ENCODE measurements at regions not wholly inside any gene's neighbourhood (a gene's known extent, or its start where the extent isn't known, plus 50 kb on each side); places are given as distances from the start of the nearest gene placed in this dataset.

- no peak overlapping the region for H3K4me2 ChIP-seq (ENCODE audit: low read length)
- ChIA-PET CTCF (no interaction called here), POLR2A (ENCODE audit: unreplicated experiment) (no interaction called here)
- H3K4me1 ChIP-seq (ENCODE audit: insufficient read depth, low read length), result peaks cover 7% of the 10 kb centered on the region
- no peaks in the 10 kb centered on the region for H3K36me3 ChIP-seq (ENCODE audit: low read depth, low read length)
- no peaks in the 10 kb centered on the region for H3K27me3 ChIP-seq (ENCODE audit: low read length)
- intact Hi-C loops (cut with micrococcal nuclease), result no loop called here
- ATAC-seq (no peak), DNase-seq (no peak)
- no peak overlapping the region for H3K27ac ChIP-seq (ENCODE audit: low read length)
- no peaks in the 10 kb centered on the region for H3K9me2 ChIP-seq (replicated peaks; ENCODE audit: low read length)
- H3K9ac ChIP-seq (ENCODE audit: low read length), result no peak overlapping the region
- no TSS peak for BruUV-seq (replicated peaks)
- no peak overlapping the region for H3K4me3 ChIP-seq (ENCODE audit: low read length)
- no peak for TF ChIP-seq CTCF (conservative IDR thresholded peaks at IDR 0.05; ENCODE audit: low read depth, low read length)
- no peak for TF ChIP-seq EZH2phosphoT487 (IDR thresholded peaks at IDR 0.05; ENCODE audit: borderline replicate concordance, low read length)
- no peak for TF ChIP-seq EZH2 (IDR thresholded peaks at IDR 0.05; ENCODE audit: low read length, unreplicated experiment)
- H2AFZ ChIP-seq (ENCODE audit: low read length), result no peak overlapping the region
- peaks cover 3% of the 10 kb centered on the region for H3F3A ChIP-seq (ENCODE audit: low read length, unreplicated experiment)
- no peaks in the 10 kb centered on the region for H4K20me1 ChIP-seq (ENCODE audit: low read length)
- no peaks in the 10 kb centered on the region for H3K79me2 ChIP-seq (ENCODE audit: low read length)
- no peaks in the 10 kb centered on the region for H3K9me3 ChIP-seq (ENCODE audit: low read length)
These were observed 361.2 kb downstream of the PRDM2 start for GRCh38 chr1:14061204-14061603.

- peaks cover 1% of the 10 kb centered on the region for H3K4me1 ChIP-seq (ENCODE audit: insufficient read depth, low read length)
- TF ChIP-seq EZH2 (IDR thresholded peaks at IDR 0.05; ENCODE audit: low read length, unreplicated experiment), result no peak
- TF ChIP-seq EZH2phosphoT487 (IDR thresholded peaks at IDR 0.05; ENCODE audit: borderline replicate concordance, low read length), result no peak
- TF ChIP-seq CTCF (conservative IDR thresholded peaks at IDR 0.05; ENCODE audit: low read depth, low read length), result no peak
- no peak overlapping the region for H3K9ac ChIP-seq (ENCODE audit: low read length)
- H3K27me3 ChIP-seq (ENCODE audit: low read length), result no peaks in the 10 kb centered on the region
- ATAC-seq (no peak), DNase-seq (no peak)
- H4K20me1 ChIP-seq (ENCODE audit: low read length), result no peaks in the 10 kb centered on the region
- H3K27ac ChIP-seq (ENCODE audit: low read length), result no peak overlapping the region
- H3F3A ChIP-seq (ENCODE audit: low read length, unreplicated experiment), result no peaks in the 10 kb centered on the region
- H2AFZ ChIP-seq (ENCODE audit: low read length), result no peak overlapping the region
- H3K36me3 ChIP-seq (ENCODE audit: low read depth, low read length), result no peaks in the 10 kb centered on the region
- H3K9me3 ChIP-seq (ENCODE audit: low read length), result no peaks in the 10 kb centered on the region
- intact Hi-C loops (cut with micrococcal nuclease), result no loop called here
- no TSS peak for BruUV-seq (replicated peaks)
- H3K79me2 ChIP-seq (ENCODE audit: low read length), result no peaks in the 10 kb centered on the region
- H3K4me2 ChIP-seq (ENCODE audit: low read length), result no peak overlapping the region
- CTCF ChIA-PET, result no interaction called here
- POLR2A ChIA-PET (ENCODE audit: unreplicated experiment), result no interaction called here
- no peaks in the 10 kb centered on the region for H3K9me2 ChIP-seq (replicated peaks; ENCODE audit: low read length)
- H3K4me3 ChIP-seq (ENCODE audit: low read length), result no peak overlapping the region
These were observed 361.7 kb downstream of the PRDM2 start for GRCh38 chr1:14061722-14062121.

- Histone ChIP-seq H3K9me2 (replicated peaks; ENCODE audit: low read length) (no peaks in the 10 kb centered on the region), H3K9me3 (ENCODE audit: low read length) (no peaks in the 10 kb centered on the region), H3K27me3 (ENCODE audit: low read length) (no peaks in the 10 kb centered on the region), H2AFZ (ENCODE audit: low read length) (no peak overlapping the region), H3K4me2 (ENCODE audit: low read length) (no peak overlapping the region), H3K4me1 (ENCODE audit: insufficient read depth, low read length) (no peaks in the 10 kb centered on the region), H3K4me3 (ENCODE audit: low read length) (no peak overlapping the region), H4K20me1 (ENCODE audit: low read length) (no peaks in the 10 kb centered on the region), H3K79me2 (ENCODE audit: low read length) (no peaks in the 10 kb centered on the region), H3F3A (ENCODE audit: low read length, unreplicated experiment) (no peaks in the 10 kb centered on the region), H3K9ac (ENCODE audit: low read length) (no peak overlapping the region), H3K27ac (ENCODE audit: low read length) (no peak overlapping the region), H3K36me3 (ENCODE audit: low read depth, low read length) (no peaks in the 10 kb centered on the region)
- no peak for ATAC-seq
- DNase-seq, result no peak
- TF ChIP-seq CTCF (conservative IDR thresholded peaks at IDR 0.05; ENCODE audit: low read depth, low read length) (no peak), EZH2phosphoT487 (IDR thresholded peaks at IDR 0.05; ENCODE audit: borderline replicate concordance, low read length) (no peak), EZH2 (IDR thresholded peaks at IDR 0.05; ENCODE audit: low read length, unreplicated experiment) (no peak)
- ChIA-PET CTCF (no interaction called here), POLR2A (ENCODE audit: unreplicated experiment) (no interaction called here)
- no TSS peak for BruUV-seq (replicated peaks)
- intact Hi-C loops (cut with micrococcal nuclease), result no loop called here
These were observed 362.7 kb downstream of the PRDM2 start for GRCh38 chr1:14062669-14063068.
